Hindlimb muscle (tissue), 1 donor: ENCODE measurements at regions not wholly inside any gene's neighbourhood (a gene's known extent, or its start where the extent isn't known, plus 50 kb on each side); places are given as distances from the start of the nearest gene placed in this dataset.

Source experiments
- DNase-seq: peaks from one replicate; pipeline ENCODE4 v3.0.0-alpha.2; 2013

GRCh38 chr13:84265257-84265764 is 383.0 kb upstream of the SLITRK1 start:
- no peak for DNase-seq

GRCh38 chr13:84263354-84264069 is 381.2 kb upstream of the SLITRK1 start:
- DNase-seq = no peak

GRCh38 chr13:84255226-84255797 is 373.0 kb upstream of the SLITRK1 start:
- DNase-seq = no peak

GRCh38 chr13:84249463-84249862 is 367.2 kb upstream of the SLITRK1 start:
- DNase-seq = no peak

GRCh38 chr13:84243340-84243739 is 361.1 kb upstream of the SLITRK1 start:
- DNase-seq = no peak

- DNase-seq = no peak
Observed at GRCh38 chr13:84239032-84239431, 356.8 kb upstream of the SLITRK1 start.

GRCh38 chr13:84238381-84238780 is 356.1 kb upstream of the SLITRK1 start:
- no peak for DNase-seq

- DNase-seq = no peak
Observed at GRCh38 chr13:84237143-84237542, 354.9 kb upstream of the SLITRK1 start.

- DNase-seq = no peak
Observed at GRCh38 chr13:84234416-84234815, 352.1 kb upstream of the SLITRK1 start.

- no peak for DNase-seq
Observed at GRCh38 chr13:84230568-84230967, 348.3 kb upstream of the SLITRK1 start.

GRCh38 chr13:84211048-84211447 is 328.8 kb upstream of the SLITRK1 start:
- no peak for DNase-seq

- DNase-seq = peak; percentile 35
Observed at GRCh38 chr13:84208246-84208910, 326.1 kb upstream of the SLITRK1 start.

- no peak for DNase-seq
Observed at GRCh38 chr13:84207509-84207908, 325.2 kb upstream of the SLITRK1 start.

- no peak for DNase-seq
Observed at GRCh38 chr13:84200971-84201370, 318.7 kb upstream of the SLITRK1 start.

- DNase-seq = no peak
Observed at GRCh38 chr13:84192125-84192524, 309.9 kb upstream of the SLITRK1 start.

- DNase-seq = no peak
Observed at GRCh38 chr13:84191139-84191538, 308.9 kb upstream of the SLITRK1 start.

GRCh38 chr13:84187626-84188025 is 305.4 kb upstream of the SLITRK1 start:
- DNase-seq = no peak

GRCh38 chr13:84139561-84140158 is 257.4 kb upstream of the SLITRK1 start:
- no peak for DNase-seq

GRCh38 chr13:84137292-84137691 is 255.0 kb upstream of the SLITRK1 start:
- no peak for DNase-seq

- no peak for DNase-seq
Observed at GRCh38 chr13:84136582-84136981, 254.3 kb upstream of the SLITRK1 start.

- no peak for DNase-seq
Observed at GRCh38 chr13:84132491-84132890, 250.2 kb upstream of the SLITRK1 start.

GRCh38 chr13:84131249-84131648 is 249.0 kb upstream of the SLITRK1 start:
- no peak for DNase-seq

GRCh38 chr13:84130495-84131114 is 248.3 kb upstream of the SLITRK1 start:
- no peak for DNase-seq
